IPS-18a (cell line): ENCODE measurements at regions not wholly inside any gene's neighbourhood (a gene's known extent, or its start where the extent isn't known, plus 50 kb on each side); places are given as distances from the start of the nearest gene placed in this dataset.

Experiments used
- H3K27ac ChIP-seq: one replicate; pipeline ENCODE4 v1.5.1; 2013; ENCODE audit warnings: low read length
- H3K27me3 ChIP-seq: one replicate; pipeline ENCODE4 v1.6.1; 2013; ENCODE audit warnings: mild to moderate bottlenecking, low read length; ENCODE audit not compliant: control insufficient read depth, insufficient read depth
- H3K36me3 ChIP-seq: one replicate; pipeline ENCODE4 v1.6.1; 2013; ENCODE audit warnings: low read depth, low read length; ENCODE audit not compliant: control insufficient read depth
- H3K4me1 ChIP-seq: one replicate; pipeline ENCODE4 v1.6.1; 2013; ENCODE audit warnings: low read depth, low read length; ENCODE audit not compliant: control insufficient read depth
- H3K4me3 ChIP-seq: one replicate; pipeline ENCODE4 v1.5.1; 2013; ENCODE audit warnings: low read length
- H3K9ac ChIP-seq: one replicate; pipeline ENCODE4 v1.6.1; 2013; ENCODE audit warnings: mild to moderate bottlenecking, low read length, moderate library complexity
- H3K9me3 ChIP-seq: one replicate; pipeline ENCODE4 v1.6.1; 2013; ENCODE audit warnings: low read depth, low read length; ENCODE audit not compliant: control insufficient read depth

DNA sequence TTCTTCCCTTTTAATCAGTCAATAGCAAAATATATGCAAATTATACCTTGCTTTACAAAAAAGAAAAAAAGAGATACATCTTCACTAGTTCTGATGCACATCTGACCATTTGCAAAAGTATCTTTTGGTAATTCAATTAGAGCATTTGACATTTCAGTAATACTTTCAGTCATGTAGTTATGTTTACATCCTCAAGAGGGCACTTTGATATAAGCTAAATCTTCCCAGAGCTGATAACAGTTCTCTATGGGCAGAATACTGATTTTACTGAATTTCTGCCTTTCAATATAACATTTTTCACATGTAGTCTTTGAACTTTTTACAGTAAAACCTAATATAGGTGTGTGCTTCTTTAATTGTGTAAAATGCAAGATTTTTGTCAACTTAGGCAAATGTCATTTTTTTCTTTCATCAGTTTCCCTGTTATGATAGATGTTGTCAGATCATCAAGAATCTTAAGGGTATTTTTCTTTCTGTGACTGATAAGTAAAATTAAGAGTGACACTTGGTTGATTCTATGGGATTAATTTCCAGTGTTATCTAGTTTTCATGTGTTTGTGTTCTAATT lies 703.5 kb upstream of the SEMA3D start:
- no peak overlapping the region for H3K27ac ChIP-seq
- no peaks in the 10 kb centered on the region for H3K9me3 ChIP-seq
- no peaks in the 10 kb centered on the region for H3K27me3 ChIP-seq
- H3K4me3 ChIP-seq = no peak overlapping the region
- H3K9ac ChIP-seq = no peak overlapping the region
- H3K36me3 ChIP-seq = no peaks in the 10 kb centered on the region
- no peaks in the 10 kb centered on the region for H3K4me1 ChIP-seq

DNA sequence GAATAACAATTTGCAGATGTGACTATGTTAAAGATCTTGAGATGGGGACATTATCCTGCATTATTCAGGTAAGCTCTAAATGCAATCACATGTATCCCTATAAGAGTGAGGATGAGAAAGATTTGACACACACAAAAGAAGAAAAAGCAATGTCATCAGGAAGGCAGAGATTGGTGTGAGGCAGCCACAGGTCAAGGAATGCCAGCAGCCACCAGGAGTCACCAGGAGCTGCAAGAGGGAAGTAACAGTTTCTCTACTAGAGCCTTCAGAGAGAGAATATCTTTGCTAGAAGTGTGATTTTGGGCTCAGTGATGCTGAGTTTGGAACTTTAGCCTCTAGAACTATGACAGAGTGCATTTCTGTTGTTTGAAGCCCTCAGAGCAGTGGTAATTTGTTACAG lies 700.3 kb upstream of the SEMA3D start:
- H3K27me3 ChIP-seq = no peaks in the 10 kb centered on the region
- no peaks in the 10 kb centered on the region for H3K9me3 ChIP-seq
- no peaks in the 10 kb centered on the region for H3K4me1 ChIP-seq
- H3K36me3 ChIP-seq = no peaks in the 10 kb centered on the region
- H3K9ac ChIP-seq = no peak overlapping the region
- no peak overlapping the region for H3K4me3 ChIP-seq
- no peak overlapping the region for H3K27ac ChIP-seq

DNA sequence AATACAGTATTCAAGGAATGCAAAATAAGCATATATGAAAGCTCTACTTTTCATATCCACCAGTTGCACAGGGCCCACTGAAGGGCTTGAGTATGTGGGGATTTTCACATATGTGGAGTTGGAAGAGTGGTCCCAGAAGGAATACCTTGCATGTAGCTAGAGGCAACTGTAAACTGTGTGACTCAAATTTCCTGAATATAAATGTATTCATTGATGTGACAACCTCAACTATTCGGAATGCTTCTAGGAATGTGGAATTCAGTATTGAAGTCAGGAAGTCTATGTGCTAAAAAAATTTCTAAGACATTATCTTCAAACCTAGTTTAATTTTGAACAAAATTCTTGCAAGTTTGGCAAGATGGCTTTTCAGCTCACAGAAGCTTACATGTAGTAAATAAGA lies 695.5 kb upstream of the SEMA3D start:
- no peaks in the 10 kb centered on the region for H3K36me3 ChIP-seq
- H3K27me3 ChIP-seq = no peaks in the 10 kb centered on the region
- H3K9me3 ChIP-seq = no peaks in the 10 kb centered on the region
- no peak overlapping the region for H3K27ac ChIP-seq
- H3K4me3 ChIP-seq = no peak overlapping the region
- no peaks in the 10 kb centered on the region for H3K4me1 ChIP-seq
- H3K9ac ChIP-seq = no peak overlapping the region

DNA sequence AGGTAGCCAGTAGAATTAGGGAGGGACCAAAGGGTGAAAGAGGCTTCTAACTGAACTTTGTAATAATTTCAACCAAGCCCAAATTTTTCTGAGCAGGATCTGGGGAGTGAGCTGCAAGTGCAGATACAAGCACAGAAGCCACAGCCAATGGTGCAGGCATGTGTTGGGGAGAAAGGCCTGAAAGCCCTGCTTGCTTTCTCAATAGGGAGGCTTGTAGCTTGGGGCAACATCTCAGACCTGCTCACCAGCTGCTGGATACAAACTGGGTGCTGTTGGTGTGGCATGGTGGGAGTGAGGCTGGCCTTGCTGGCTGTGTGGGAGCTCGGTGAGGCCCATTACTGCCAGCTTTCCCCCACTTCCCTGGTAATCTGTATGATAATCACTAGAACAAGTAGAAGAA lies 688.5 kb upstream of the SEMA3D start:
- no peaks in the 10 kb centered on the region for H3K4me1 ChIP-seq
- H3K9ac ChIP-seq = no peak overlapping the region
- H3K27ac ChIP-seq = no peak overlapping the region
- H3K9me3 ChIP-seq = no peaks in the 10 kb centered on the region
- H3K36me3 ChIP-seq = no peaks in the 10 kb centered on the region
- H3K4me3 ChIP-seq = no peak overlapping the region
- H3K27me3 ChIP-seq = no peaks in the 10 kb centered on the region

DNA sequence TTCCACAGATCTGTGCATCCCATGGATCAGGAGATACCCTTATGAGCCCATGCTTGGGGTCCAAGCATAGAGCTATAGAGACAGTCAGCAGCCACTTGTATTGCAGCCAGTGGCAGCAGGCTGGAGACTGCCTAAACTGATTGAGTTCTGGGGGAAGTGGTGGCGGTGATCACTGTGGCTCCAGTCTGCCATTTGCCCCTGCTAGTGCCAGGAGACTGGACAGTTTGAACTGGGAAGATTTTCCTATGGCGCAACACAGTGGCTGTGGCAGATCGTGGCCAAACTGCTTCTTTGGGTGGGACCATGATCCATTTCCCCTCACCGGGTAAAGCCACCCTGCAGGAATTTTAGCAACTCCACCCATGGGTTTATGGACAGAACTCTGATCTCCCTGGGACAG lies 679.7 kb upstream of the SEMA3D start:
- Histone ChIP-seq H3K4me1 (no peaks in the 10 kb centered on the region), H3K27ac (no peak overlapping the region), H3K9me3 (no peaks in the 10 kb centered on the region), H3K9ac (no peak overlapping the region), H3K27me3 (no peaks in the 10 kb centered on the region), H3K36me3 (no peaks in the 10 kb centered on the region), H3K4me3 (no peak overlapping the region)

DNA sequence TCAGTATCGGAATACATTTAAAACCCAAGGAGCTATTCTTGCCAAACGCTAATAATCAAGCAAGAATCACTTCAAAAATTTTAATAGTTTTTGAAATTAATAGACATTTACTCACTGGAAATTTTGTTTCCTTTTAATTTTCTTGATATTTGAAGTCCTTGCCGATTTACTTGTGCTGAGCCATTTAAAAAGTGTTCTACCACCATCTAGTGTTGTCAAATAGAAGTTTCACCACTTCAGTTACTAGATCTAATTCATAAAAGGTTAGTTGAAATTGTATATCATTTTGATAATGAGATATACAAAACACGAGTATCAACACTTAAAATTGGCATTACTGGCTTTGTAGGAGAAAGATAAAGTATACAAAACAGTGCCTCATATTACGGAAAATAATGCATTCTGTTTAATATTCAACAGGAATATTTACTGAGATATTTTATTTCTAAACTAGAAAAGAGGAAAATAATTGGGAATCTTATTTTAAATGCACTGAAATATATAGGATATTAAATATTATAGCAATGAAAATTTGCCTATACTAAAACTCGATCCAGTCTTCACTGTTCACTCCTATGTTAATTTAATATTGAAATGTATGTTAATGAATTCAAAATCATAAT lies 664.8 kb upstream of the SEMA3D start:
- Histone ChIP-seq H3K27ac (no peak overlapping the region), H3K4me1 (no peaks in the 10 kb centered on the region), H3K27me3 (no peaks in the 10 kb centered on the region), H3K36me3 (no peaks in the 10 kb centered on the region), H3K9me3 (no peaks in the 10 kb centered on the region), H3K9ac (no peak overlapping the region), H3K4me3 (no peak overlapping the region)

DNA sequence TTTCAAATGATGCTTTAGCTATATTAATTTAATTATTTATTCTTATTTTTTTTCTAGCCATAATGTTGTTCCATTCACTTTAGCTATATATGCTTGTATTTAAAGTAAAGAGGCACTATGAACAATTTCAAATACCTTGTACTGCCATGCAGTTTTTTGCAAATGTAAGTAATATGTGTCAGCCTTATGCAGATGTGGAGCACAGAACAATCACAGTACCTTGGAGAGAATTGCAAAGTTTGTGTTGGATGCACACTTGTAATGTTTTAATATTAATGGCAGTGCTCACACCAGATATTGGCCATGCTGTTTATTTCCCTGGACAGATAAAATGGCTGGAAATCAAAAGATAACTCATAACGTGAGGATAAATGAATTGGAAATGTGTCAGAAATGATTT lies 663.5 kb upstream of the SEMA3D start:
- no peaks in the 10 kb centered on the region for H3K9me3 ChIP-seq
- H3K36me3 ChIP-seq = no peaks in the 10 kb centered on the region
- H3K4me1 ChIP-seq = no peaks in the 10 kb centered on the region
- no peak overlapping the region for H3K27ac ChIP-seq
- no peak overlapping the region for H3K9ac ChIP-seq
- H3K27me3 ChIP-seq = no peaks in the 10 kb centered on the region
- no peak overlapping the region for H3K4me3 ChIP-seq

DNA sequence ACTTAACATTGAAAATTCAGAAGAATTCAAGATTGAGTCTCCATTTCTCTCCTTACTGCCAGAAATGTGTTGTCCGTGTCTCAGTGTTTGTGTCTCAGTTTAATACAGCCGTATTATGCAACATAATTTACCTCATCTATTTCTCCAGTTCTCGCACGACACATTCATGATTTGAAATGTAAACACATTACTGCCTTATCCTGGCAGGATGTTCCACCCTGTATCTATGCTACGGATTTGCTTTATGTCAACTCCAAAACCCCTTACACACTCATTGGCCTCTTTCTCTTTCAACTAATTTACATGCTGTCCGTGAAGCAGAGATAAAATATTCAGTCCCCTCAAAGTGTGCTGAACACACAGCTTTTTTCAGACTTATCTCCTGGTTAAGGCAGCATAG lies 653.7 kb upstream of the SEMA3D start:
- Histone ChIP-seq H3K27ac (no peak overlapping the region), H3K9ac (no peak overlapping the region), H3K36me3 (no peaks in the 10 kb centered on the region), H3K4me1 (no peaks in the 10 kb centered on the region), H3K27me3 (no peaks in the 10 kb centered on the region), H3K4me3 (no peak overlapping the region), H3K9me3 (no peaks in the 10 kb centered on the region)

DNA sequence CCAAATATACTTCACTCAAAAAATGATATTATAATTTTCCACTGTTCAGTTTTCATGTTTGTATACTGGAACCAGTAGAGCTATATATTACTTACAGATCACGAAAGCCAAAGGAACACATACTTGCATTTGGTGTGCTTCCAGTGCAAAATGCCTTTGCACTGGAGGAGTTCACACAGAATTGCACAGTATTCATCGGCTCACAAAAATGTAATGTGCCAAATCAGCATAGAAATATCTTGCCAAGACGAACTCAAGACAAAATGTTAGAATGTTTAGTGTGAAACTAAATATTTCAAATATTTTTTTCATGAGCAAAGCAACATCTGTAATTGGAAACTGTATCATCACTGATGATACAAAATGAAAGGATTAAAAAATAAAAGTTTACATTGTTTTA lies 646.2 kb upstream of the SEMA3D start:
- no peaks in the 10 kb centered on the region for H3K9me3 ChIP-seq
- H3K27me3 ChIP-seq = no peaks in the 10 kb centered on the region
- H3K4me1 ChIP-seq = no peaks in the 10 kb centered on the region
- H3K36me3 ChIP-seq = no peaks in the 10 kb centered on the region
- no peak overlapping the region for H3K9ac ChIP-seq
- H3K4me3 ChIP-seq = no peak overlapping the region
- no peak overlapping the region for H3K27ac ChIP-seq

DNA sequence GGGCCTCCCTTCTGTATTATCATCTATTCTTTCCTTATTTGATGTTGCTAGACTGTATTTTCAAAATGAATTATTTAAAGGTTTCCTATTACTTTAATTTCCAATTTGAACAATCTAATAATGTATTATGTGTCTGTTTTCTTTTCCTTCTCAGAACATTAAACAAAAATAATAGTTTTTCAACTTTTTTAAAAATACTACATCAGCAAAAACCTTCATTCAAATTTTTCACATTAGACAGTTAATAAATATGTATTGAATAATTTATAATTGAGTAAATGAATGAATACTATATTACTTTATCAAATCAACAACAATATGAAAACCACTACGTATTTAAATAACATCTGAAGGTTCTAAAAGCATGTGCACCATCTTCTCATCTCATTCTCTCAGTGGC lies 644.1 kb upstream of the SEMA3D start:
- H3K4me1 ChIP-seq = no peaks in the 10 kb centered on the region
- H3K9ac ChIP-seq = no peak overlapping the region
- no peak overlapping the region for H3K4me3 ChIP-seq
- H3K27me3 ChIP-seq = no peaks in the 10 kb centered on the region
- H3K27ac ChIP-seq = no peak overlapping the region
- no peaks in the 10 kb centered on the region for H3K36me3 ChIP-seq
- H3K9me3 ChIP-seq = no peaks in the 10 kb centered on the region

DNA sequence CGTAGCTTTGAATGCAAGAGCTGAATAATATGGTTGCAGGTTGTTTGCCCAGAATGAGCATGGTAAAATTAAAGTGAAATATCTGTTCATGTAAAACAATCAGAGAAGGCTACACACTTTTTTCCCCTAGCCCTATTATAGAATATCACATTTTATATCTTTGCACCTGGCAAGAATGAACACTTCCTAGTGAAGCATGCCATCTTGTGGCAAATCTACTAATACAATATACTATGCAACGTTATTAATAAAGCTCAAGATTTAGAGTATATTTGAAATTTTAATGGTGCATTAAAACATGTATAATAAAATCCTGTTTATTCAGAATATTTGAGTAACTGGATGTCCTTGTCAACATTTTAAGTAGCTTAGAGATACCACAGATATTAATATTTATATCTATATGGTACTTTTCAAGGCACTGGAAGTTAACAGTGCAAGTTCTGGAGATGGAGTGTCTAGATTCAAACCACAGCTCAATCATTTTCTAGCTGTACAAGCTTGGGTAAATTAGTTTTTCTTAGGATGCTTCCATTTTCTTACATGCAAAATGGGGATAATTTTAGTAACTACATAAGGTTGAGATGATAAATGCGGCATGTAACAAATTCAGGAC lies 643.1 kb upstream of the SEMA3D start:
- no peak overlapping the region for H3K4me3 ChIP-seq
- H3K9me3 ChIP-seq = no peaks in the 10 kb centered on the region
- no peak overlapping the region for H3K9ac ChIP-seq
- H3K27me3 ChIP-seq = no peaks in the 10 kb centered on the region
- no peaks in the 10 kb centered on the region for H3K4me1 ChIP-seq
- H3K36me3 ChIP-seq = no peaks in the 10 kb centered on the region
- H3K27ac ChIP-seq = no peak overlapping the region

DNA sequence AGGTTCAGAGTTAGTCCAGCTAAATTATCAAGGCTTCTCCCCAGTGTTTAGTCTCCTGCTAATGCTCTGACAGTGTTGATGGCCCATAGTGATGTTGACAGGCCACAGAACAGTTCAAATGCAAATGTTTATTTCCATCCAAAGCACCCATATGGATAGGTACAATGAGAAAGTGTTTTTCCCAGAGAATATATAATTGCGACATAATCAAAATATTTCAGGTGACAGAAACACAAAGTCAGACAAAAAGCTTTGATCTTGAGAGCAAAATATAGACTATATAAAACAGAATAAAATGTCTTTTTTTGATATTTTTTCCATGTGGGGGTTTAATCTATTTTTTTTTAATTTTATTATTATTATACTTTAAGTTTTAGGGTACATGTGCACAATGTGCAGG lies 642.3 kb upstream of the SEMA3D start:
- H3K4me3 ChIP-seq = no peak overlapping the region
- H3K9me3 ChIP-seq = no peaks in the 10 kb centered on the region
- H3K36me3 ChIP-seq = no peaks in the 10 kb centered on the region
- no peak overlapping the region for H3K27ac ChIP-seq
- no peaks in the 10 kb centered on the region for H3K27me3 ChIP-seq
- no peak overlapping the region for H3K9ac ChIP-seq
- H3K4me1 ChIP-seq = no peaks in the 10 kb centered on the region
